DMS153 (cell line): ENCODE measurements at regions not wholly inside any gene's neighbourhood (a gene's known extent, or its start where the extent isn't known, plus 50 kb on each side); places are given as distances from the start of the nearest gene placed in this dataset.
"Not testable (repeated sequence)": the region's sequence is repeated elsewhere in the genome, so short reads cannot be mapped to it uniquely, and the experiment has no call there.

Source experiments
- DNase-seq: peaks from one replicate; lab custom pipeline; 2025; lab: John Stamatoyannopoulos, UW

GRCh38 chr11:98047647-98048046 lies 973.1 kb upstream of the CNTN5 start:
- DNase-seq, result no peak

- DNase-seq, result no peak
Observed at GRCh38 chr11:98053851-98054250, 966.9 kb upstream of the CNTN5 start.

- DNase-seq, result no peak
Observed at GRCh38 chr11:98056945-98057344, 963.8 kb upstream of the CNTN5 start.

- DNase-seq, result no peak
Observed at GRCh38 chr11:98059488-98059887, 961.3 kb upstream of the CNTN5 start.

GRCh38 chr11:98060759-98061158 lies 960.0 kb upstream of the CNTN5 start:
- DNase-seq, result no peak

- DNase-seq, result no peak
Observed at GRCh38 chr11:98061858-98062257, 958.9 kb upstream of the CNTN5 start.

- DNase-seq, result no peak
Observed at GRCh38 chr11:98062714-98063113, 958.0 kb upstream of the CNTN5 start.

- no peak for DNase-seq
Observed at GRCh38 chr11:98068251-98068650, 952.5 kb upstream of the CNTN5 start.

GRCh38 chr11:98069147-98069546 lies 951.6 kb upstream of the CNTN5 start:
- not testable (repeated sequence) for DNase-seq

- DNase-seq, result no peak
Observed at GRCh38 chr11:98069861-98070260, 950.9 kb upstream of the CNTN5 start.

GRCh38 chr11:98090861-98091505 lies 929.8 kb upstream of the CNTN5 start:
- DNase-seq, result no peak

- no peak for DNase-seq
Observed at GRCh38 chr11:98099371-98099770, 921.4 kb upstream of the CNTN5 start.

- DNase-seq, result no peak
Observed at GRCh38 chr11:98100689-98101088, 920.1 kb upstream of the CNTN5 start.

- no peak for DNase-seq
Observed at GRCh38 chr11:98101329-98101728, 919.4 kb upstream of the CNTN5 start.

- DNase-seq, result no peak
Observed at GRCh38 chr11:98104249-98104648, 916.5 kb upstream of the CNTN5 start.

- DNase-seq, result peak; percentile 92
Observed at GRCh38 chr11:98107736-98108135, 913.0 kb upstream of the CNTN5 start.

- no peak for DNase-seq
Observed at GRCh38 chr11:98110030-98110429, 910.7 kb upstream of the CNTN5 start.

- no peak for DNase-seq
Observed at GRCh38 chr11:98115873-98116272, 904.9 kb upstream of the CNTN5 start.

GRCh38 chr11:98130117-98130625 lies 890.6 kb upstream of the CNTN5 start:
- DNase-seq, result no peak

- DNase-seq, result no peak
Observed at GRCh38 chr11:98136357-98136756, 884.4 kb upstream of the CNTN5 start.

- no peak for DNase-seq
Observed at GRCh38 chr11:98137437-98137836, 883.3 kb upstream of the CNTN5 start.

- no peak for DNase-seq
Observed at GRCh38 chr11:98143661-98144060, 877.1 kb upstream of the CNTN5 start.

GRCh38 chr11:98153752-98154151 lies 867.0 kb upstream of the CNTN5 start:
- no peak for DNase-seq

- peak; percentile 33 for DNase-seq
Observed at GRCh38 chr11:98155696-98156095, 865.1 kb upstream of the CNTN5 start.
